HEK293 (cell line): ENCODE measurements at regions not wholly inside any gene's neighbourhood (a gene's known extent, or its start where the extent isn't known, plus 50 kb on each side); places are given as distances from the start of the nearest gene placed in this dataset.
A peak's percentile ranks its signal among the peaks of the same experiment; 100 is the strongest.

ENCODE experiments used
- CTCF ChIA-PET: fragments of 350-600 bp; formaldehyde crosslinking; extraction: SDS; loops from one replicate; lab custom pipeline; 2021; ENCODE audit warnings: antibody characterized with exemption; lab: Yijun Ruan, JAX
- POLR2A ChIA-PET: fragments of 300-600 bp; formaldehyde crosslinking; extraction: SDS; loops from one replicate; lab custom pipeline; 2020; ENCODE audit warnings: antibody characterized with exemption, inconsistent platforms; lab: Yijun Ruan, JAX
- H3K27ac ChIP-seq: fragments of 200-500 bp; sonication (Bioruptor generic); 2 replicates; pipeline ENCODE4 v1.5.1; 2014; ENCODE audit warnings: low read depth, low read length, control low read depth, inconsistent platforms; ENCODE audit errors: extremely low read depth
- H3K36me3 ChIP-seq, 2 experiments: fragments of 200-500 bp in 1 of 2; sonication (Bioruptor generic) in 1 of 2; 1 replicate in 1 of 2; 2 replicates in 1 of 2; pipeline ENCODE4 v1.5.1; 2014 to 2017; ENCODE audit warnings: inconsistent platforms in 2 of 2, low read length in 2 of 2; ENCODE audit not compliant: control insufficient read depth in 2 of 2, insufficient read depth in 1 of 2
- H3K4me1 ChIP-seq: fragments of 200-500 bp; sonication (Bioruptor generic); 2 replicates; pipeline ENCODE4 v1.5.1; 2014; ENCODE audit warnings: mild to moderate bottlenecking, low read length, inconsistent platforms; ENCODE audit not compliant: control insufficient read depth, insufficient read depth
- H3K4me3 ChIP-seq: 2 replicates; pipeline ENCODE4 v1.5.1; 2011; ENCODE audit warnings: low read depth, mild to moderate bottlenecking, control low read depth, low read length, moderate library complexity
- H3K9me3 ChIP-seq: fragments of 200-500 bp; sonication (Bioruptor generic); 2 replicates; pipeline ENCODE4 v1.5.1; 2014; ENCODE audit warnings: low read depth, low read length, inconsistent platforms; ENCODE audit not compliant: control insufficient read depth, insufficient read depth
- MZF1 ChIP-seq: fragments of 450-650 bp; formaldehyde crosslinking; IDR thresholded peaks from 2 replicates; pipeline ENCODE4 v1.5.1; 2017; ENCODE audit warnings: missing biosample characterization, missing genetic modification characterization, borderline replicate concordance
- SCRT1 ChIP-seq: fragments of 450-650 bp; formaldehyde crosslinking; IDR thresholded peaks from 2 replicates; pipeline ENCODE4 v1.5.1; 2016; ENCODE audit warnings: missing biosample characterization, missing genetic modification characterization, borderline replicate concordance
- SETDB1 ChIP-seq: IDR thresholded peaks from one replicate; pipeline ENCODE4 v1.6.1; 2017; ENCODE audit warnings: mild to moderate bottlenecking, low read length, moderate library complexity, mixed read lengths; ENCODE audit not compliant: insufficient read length
- TRIM28 ChIP-seq: IDR thresholded peaks from 2 replicates; pipeline ENCODE4 v1.6.1; 2011; ENCODE audit warnings: low read length, control low read depth, borderline replicate concordance
- ZNF157 ChIP-seq: fragments of 450-650 bp; formaldehyde crosslinking; IDR thresholded peaks from 2 replicates; pipeline ENCODE4 v1.5.1; 2016; ENCODE audit warnings: missing biosample characterization, missing genetic modification characterization
- ZNF19 ChIP-seq: fragments of 450-650 bp; formaldehyde crosslinking; IDR thresholded peaks from 2 replicates; pipeline ENCODE4; 2016; ENCODE audit warnings: missing biosample characterization, missing genetic modification characterization, low read depth
- ZNF202 ChIP-seq: fragments of 450-650 bp; formaldehyde crosslinking; IDR thresholded peaks from 2 replicates; pipeline ENCODE4 v1.5.1; 2016; ENCODE audit warnings: missing biosample characterization, missing genetic modification characterization, borderline replicate concordance
- ZNF211 ChIP-seq: fragments of 450-650 bp; formaldehyde crosslinking; IDR thresholded peaks from 2 replicates; pipeline ENCODE4 v1.5.1; 2016; ENCODE audit warnings: low read depth, missing biosample characterization, missing genetic modification characterization
- ZNF239 ChIP-seq: fragments of 450-650 bp; formaldehyde crosslinking; IDR thresholded peaks from 2 replicates; pipeline ENCODE4 v1.5.1; 2016; ENCODE audit warnings: missing biosample characterization, missing genetic modification characterization
- ZNF292 ChIP-seq: fragments of 450-650 bp; formaldehyde crosslinking; IDR thresholded peaks from 2 replicates; pipeline ENCODE4 v1.5.1; 2016; ENCODE audit warnings: low read depth, missing biosample characterization, missing genetic modification characterization, borderline replicate concordance
- ZNF302 ChIP-seq: fragments of 450-650 bp; formaldehyde crosslinking; IDR thresholded peaks from 2 replicates; pipeline ENCODE4 v1.5.1; 2016; ENCODE audit warnings: missing biosample characterization, missing genetic modification characterization, low read depth
- ZNF350 ChIP-seq: fragments of 450-650 bp; formaldehyde crosslinking; IDR thresholded peaks from 2 replicates; pipeline ENCODE4 v1.5.0; 2017; ENCODE audit warnings: missing biosample characterization, mild to moderate bottlenecking, missing genetic modification characterization
- ZNF354C ChIP-seq: fragments of 450-650 bp; formaldehyde crosslinking; IDR thresholded peaks from 2 replicates; pipeline ENCODE4 v1.5.1; 2016; ENCODE audit warnings: missing biosample characterization, missing genetic modification characterization, low read depth, borderline replicate concordance
- ZNF473 ChIP-seq: fragments of 450-650 bp; formaldehyde crosslinking; IDR thresholded peaks from 2 replicates; pipeline ENCODE4 v1.5.1; 2017; ENCODE audit warnings: missing biosample characterization, missing genetic modification characterization
- ZNF529 ChIP-seq: fragments of 450-650 bp; formaldehyde crosslinking; IDR thresholded peaks from 2 replicates; pipeline ENCODE4 v1.5.1; 2017; ENCODE audit warnings: missing genetic modification characterization, missing biosample characterization; ENCODE audit not compliant: insufficient replicate concordance
- ZNF670 ChIP-seq: fragments of 450-650 bp; formaldehyde crosslinking; IDR thresholded peaks from 2 replicates; pipeline ENCODE4 v1.5.1; 2016; ENCODE audit warnings: missing biosample characterization, missing genetic modification characterization, low read depth
- ZNF701 ChIP-seq: fragments of 450-650 bp; formaldehyde crosslinking; IDR thresholded peaks from 2 replicates; pipeline ENCODE4 v1.5.1; 2016; ENCODE audit warnings: missing biosample characterization, missing genetic modification characterization
- ZSCAN23 ChIP-seq: fragments of 450-650 bp; formaldehyde crosslinking; IDR thresholded peaks from 2 replicates; pipeline ENCODE4 v1.5.1; 2016; ENCODE audit warnings: missing biosample characterization, missing genetic modification characterization
- TF ChIP-seq, protein P1 (sequence below): fragments of 450-650 bp; formaldehyde crosslinking; IDR thresholded peaks from 2 replicates; pipeline ENCODE4 v1.5.1; 2016; ENCODE audit warnings: missing biosample characterization, missing genetic modification characterization
- TF ChIP-seq, protein P2 (sequence below): fragments of 450-650 bp; formaldehyde crosslinking; IDR thresholded peaks from 2 replicates; pipeline ENCODE4; 2016; ENCODE audit warnings: missing biosample characterization, missing genetic modification characterization

DNA sequence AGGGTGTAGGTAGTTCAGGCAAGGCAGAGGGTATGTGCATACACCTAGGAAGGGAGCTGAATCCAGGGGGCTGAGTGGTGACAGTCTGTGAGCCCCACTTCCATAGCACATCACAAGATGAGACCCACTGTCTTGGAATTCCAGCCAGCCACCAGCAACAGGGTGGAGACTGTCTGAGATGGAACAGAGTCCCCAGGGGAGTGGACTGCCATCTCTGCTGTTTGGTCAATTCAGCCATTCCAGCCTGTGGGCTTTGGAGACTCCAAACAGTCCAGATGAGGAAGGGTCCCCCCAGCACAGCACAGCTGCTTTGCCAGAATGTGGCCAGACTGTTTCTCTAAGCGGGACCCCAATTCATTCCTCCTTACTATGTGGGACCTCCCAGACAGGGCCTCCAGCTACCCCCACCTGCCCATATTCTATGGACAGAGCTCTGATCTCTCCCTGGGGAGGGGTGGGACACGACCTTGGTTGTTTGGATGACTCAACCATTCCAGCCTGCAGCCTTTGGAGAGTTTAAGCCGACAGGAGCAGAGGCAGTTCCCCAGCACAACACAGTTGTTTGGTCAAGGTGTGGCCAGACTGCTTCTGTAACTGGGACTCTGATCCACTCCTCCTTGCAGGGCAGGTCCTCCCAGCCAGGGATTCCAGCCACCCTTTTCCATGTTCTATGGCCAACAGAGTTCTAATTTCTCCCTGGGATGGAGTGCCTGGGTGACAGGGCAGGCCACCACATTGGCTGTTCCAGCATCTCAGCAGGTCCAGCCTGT lies 178.0 kb downstream of the RND3 start:
- no peak overlapping the region for H3K27ac ChIP-seq
- no peak for TF ChIP-seq ZNF473 (tag by site-specific recombination)
- TF ChIP-seq SCRT1: no peak
- TF ChIP-seq ZNF529 (tag by site-specific recombination): no peak
- no peak for TF ChIP-seq ZNF670 (tag by site-specific recombination)
- TF ChIP-seq, protein P1, sequence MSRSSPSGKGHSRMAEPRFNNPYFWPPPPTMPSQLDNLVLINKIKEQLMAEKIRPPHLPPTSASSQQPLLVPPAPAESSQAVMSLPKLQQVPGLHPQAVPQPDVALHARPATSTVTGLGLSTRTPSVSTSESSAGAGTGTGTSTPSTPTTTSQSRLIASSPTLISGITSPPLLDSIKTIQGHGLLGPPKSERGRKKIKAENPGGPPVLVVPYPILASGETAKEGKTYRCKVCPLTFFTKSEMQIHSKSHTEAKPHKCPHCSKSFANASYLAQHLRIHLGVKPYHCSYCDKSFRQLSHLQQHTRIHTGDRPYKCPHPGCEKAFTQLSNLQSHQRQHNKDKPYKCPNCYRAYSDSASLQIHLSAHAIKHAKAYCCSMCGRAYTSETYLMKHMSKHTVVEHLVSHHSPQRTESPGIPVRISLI (tag by site-specific recombination): no peak
- ChIA-PET POLR2A (no interaction called here), CTCF (interaction anchor here (0.7 kb wide), 1 partner anchor 287 kb away, joined by 3 read pairs; no protein-coding TSS in a partner anchor)
- H3K4me1 ChIP-seq: no peaks in the 10 kb centered on the region
- no peaks in the 10 kb centered on the region for H3K36me3 ChIP-seq
- H3K4me3 ChIP-seq: no peak overlapping the region
- no peaks in the 10 kb centered on the region for H3K9me3 ChIP-seq

DNA sequence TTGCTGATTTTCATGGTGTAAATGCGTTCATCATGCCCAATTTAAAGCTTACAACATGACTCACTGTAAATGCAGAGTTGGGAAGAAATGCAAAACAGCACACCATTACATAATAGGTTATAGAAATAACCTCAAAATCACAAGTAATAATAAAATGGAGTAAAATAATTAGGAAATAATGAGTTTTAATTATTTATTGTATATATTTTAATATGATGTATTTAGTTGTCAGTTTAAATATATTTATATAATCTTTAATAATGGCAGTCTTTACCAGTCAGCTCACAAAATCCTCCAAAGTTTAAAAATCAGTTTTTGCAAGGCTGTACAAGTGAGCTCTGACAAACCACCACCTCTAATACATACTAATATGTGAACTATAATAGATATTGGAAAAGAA lies 180.2 kb downstream of the RND3 start:
- Histone ChIP-seq H3K9me3 (no peaks in the 10 kb centered on the region), H3K27ac (no peak overlapping the region), H3K36me3 (no peaks in the 10 kb centered on the region), H3K4me1 (no peaks in the 10 kb centered on the region), H3K4me3 (no peak overlapping the region)
- POLR2A ChIA-PET: no interaction called here
- CTCF ChIA-PET: no interaction called here
- TF ChIP-seq ZNF701 (no peak), MZF1 (no peak), ZNF239 (tag by site-specific recombination) (no peak)

DNA sequence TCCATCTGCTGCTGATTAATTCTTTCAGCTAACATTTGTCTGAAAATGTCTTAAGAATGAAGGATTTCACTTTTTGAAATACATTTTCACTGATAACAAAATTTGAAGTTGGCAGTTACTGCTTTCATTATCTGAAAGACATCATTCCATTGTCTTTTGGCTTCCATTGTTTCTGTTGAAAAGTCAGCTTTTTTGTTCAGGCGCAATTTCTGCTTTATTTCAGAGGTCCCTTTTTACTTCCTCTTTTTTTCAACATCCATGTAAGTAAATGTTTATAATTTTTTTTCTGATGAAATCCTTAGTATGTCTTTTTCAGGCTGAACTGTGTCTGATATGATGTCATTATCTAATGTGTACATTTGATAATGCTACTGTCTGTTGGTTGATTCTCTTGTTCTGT lies 184.2 kb downstream of the RND3 start:
- no peak overlapping the region for H3K4me3 ChIP-seq
- no peak for TF ChIP-seq ZNF292 (tag by site-specific recombination)
- TF ChIP-seq ZNF19 (tag by site-specific recombination): no peak
- peak; percentile 95 for TF ChIP-seq SETDB1
- no peak for TF ChIP-seq ZNF354C (tag by site-specific recombination)
- TF ChIP-seq TRIM28: peak; percentile 91
- CTCF ChIA-PET: no interaction called here
- POLR2A ChIA-PET: no interaction called here
- H3K4me1 ChIP-seq: no peaks in the 10 kb centered on the region
- no peak overlapping the region for H3K27ac ChIP-seq
- H3K9me3 ChIP-seq: no peaks in the 10 kb centered on the region
- H3K36me3 ChIP-seq: no peaks in the 10 kb centered on the region

DNA sequence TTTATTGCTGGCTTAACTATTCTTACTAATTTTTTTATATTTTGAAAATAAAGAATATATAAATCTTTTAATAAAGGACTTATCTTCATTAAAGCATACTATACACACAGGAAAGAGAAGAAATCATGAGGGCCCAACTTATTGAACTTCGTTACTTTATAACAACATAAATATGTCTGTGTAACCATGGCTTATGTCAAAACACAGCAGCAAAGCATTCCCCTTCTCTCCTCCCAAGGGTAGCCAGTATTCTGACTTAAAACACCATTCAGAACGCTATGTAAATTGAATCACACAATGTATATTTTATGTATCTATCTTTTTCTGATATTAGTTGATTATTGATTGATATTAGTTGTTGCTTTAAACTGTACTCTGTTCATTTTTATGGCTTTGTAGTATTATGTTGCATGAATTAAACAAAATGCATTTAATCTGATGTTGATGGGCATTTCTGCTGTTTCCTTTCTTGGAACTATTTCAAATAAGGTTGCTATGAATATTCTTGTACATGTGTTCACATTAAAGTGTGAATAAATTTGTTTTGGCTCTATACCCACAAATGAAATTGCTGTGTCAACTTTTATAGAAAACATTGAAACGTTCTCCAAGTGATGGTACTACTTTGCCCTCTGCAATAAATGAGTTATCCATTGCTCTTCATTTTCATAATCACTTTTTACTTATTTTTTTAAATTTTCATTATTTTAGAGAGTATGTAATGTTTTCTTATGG lies 188.7 kb downstream of the RND3 start:
- Histone ChIP-seq H3K36me3 (no peaks in the 10 kb centered on the region), H3K4me3 (no peak overlapping the region), H3K4me1 (no peaks in the 10 kb centered on the region), H3K9me3 (no peaks in the 10 kb centered on the region), H3K27ac (no peak overlapping the region)
- POLR2A ChIA-PET: no interaction called here
- CTCF ChIA-PET: no interaction called here
- no peak for TF ChIP-seq ZNF302 (tag by site-specific recombination)
- TF ChIP-seq, protein P2, sequence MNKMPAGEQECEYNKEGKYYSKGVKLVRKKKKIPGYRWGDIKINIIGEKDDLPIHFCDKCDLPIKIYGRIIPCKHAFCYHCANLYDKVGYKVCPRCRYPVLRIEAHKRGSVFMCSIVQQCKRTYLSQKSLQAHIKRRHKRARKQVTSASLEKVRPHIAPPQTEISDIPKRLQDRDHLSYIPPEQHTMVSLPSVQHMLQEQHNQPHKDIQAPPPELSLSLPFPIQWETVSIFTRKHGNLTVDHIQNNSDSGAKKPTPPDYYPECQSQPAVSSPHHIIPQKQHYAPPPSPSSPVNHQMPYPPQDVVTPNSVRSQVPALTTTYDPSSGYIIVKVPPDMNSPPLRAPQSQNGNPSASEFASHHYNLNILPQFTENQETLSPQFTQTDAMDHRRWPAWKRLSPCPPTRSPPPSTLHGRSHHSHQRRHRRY: no peak
- no peak for TF ChIP-seq ZNF202 (tag by site-specific recombination)
- no peak for TF ChIP-seq ZSCAN23 (tag by site-specific recombination)
- TF ChIP-seq ZNF350 (tag by site-specific recombination): no peak
- TF ChIP-seq ZNF157 (tag by site-specific recombination): no peak
- TF ChIP-seq ZNF211: no peak
